ENCODE measurements at regions not wholly inside any gene's neighbourhood (a gene's known extent, or its start where the extent isn't known, plus 50 kb on each side); places are given as distances from the start of the nearest gene placed in this dataset.

GRCh38 chr4:57331959-57332358 is 221.8 kb upstream of the IGFBP7 start:
- TF ChIP-seq EP300 (IDR thresholded peaks at IDR 0.05) (no peak), CTCF (IDR thresholded peaks at IDR 0.05) (no peak), POLR2A (IDR thresholded peaks at IDR 0.05) (no peak)

All from suprapubic skin (tissue), 3 donors.